ENCODE measurements at regions not wholly inside any gene's neighbourhood (a gene's known extent, or its start where the extent isn't known, plus 50 kb on each side); places are given as distances from the start of the nearest gene placed in this dataset.

GRCh38 chr10:44306147-44306710 lies 78.7 kb downstream of the CXCL12 start:
- no peak for TF ChIP-seq CTCF (IDR thresholded peaks at IDR 0.05)
- TF ChIP-seq POLR2A (IDR thresholded peaks at IDR 0.05), result no peak
